Neuron (in vitro differentiated cells): ENCODE measurements at regions not wholly inside any gene's neighbourhood (a gene's known extent, or its start where the extent isn't known, plus 50 kb on each side); places are given as distances from the start of the nearest gene placed in this dataset.

Experiments
- H2AFZ ChIP-seq: one replicate; pipeline ENCODE4 v1.6.1; 2013; ENCODE audit warnings: low read depth, mild to moderate bottlenecking, inconsistent platforms, low read length, moderate library complexity
- H3K27me3 ChIP-seq: one replicate; pipeline ENCODE4 v1.6.1; 2013; ENCODE audit warnings: low read length; ENCODE audit not compliant: insufficient read depth
- H3K36me3 ChIP-seq: one replicate; pipeline ENCODE4 v1.6.1; 2013; ENCODE audit warnings: low read length; ENCODE audit not compliant: insufficient read depth
- H3K4me1 ChIP-seq: one replicate; pipeline ENCODE4 v1.6.1; 2013; ENCODE audit warnings: low read length; ENCODE audit not compliant: insufficient read depth
- H3K4me3 ChIP-seq: 2 replicates; pipeline ENCODE4 v1.5.1; 2013; ENCODE audit warnings: mild to moderate bottlenecking, low read length, moderate library complexity
- H3K9me3 ChIP-seq: one replicate; pipeline ENCODE4 v1.6.1; 2013; ENCODE audit warnings: low read length

DNA sequence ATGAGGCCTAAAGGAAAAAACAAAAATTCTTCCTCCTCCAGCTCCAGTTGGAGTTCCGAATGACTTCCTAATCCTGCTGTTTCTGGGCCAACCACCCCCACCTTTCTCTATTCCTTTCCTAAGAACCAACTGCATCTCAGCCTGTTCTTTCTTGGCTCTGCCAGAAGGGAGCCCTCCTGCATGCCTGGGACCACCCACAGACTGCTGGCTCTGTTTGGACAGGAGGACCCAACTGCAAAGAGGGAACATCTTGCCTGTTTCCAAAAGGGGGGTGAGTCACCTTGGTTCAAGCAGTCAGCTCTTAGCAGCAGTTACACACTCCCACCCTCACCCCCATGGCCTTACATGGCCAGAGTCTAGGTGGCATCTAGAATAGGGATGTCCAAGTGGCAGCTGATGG is 116.0 kb upstream of the PRICKLE2 start:
- no peaks in the 10 kb centered on the region for H3K9me3 ChIP-seq
- no peak overlapping the region for H3K4me3 ChIP-seq
- no peak overlapping the region for H2AFZ ChIP-seq
- no peaks in the 10 kb centered on the region for H3K36me3 ChIP-seq
- no peaks in the 10 kb centered on the region for H3K27me3 ChIP-seq
- H3K4me1 ChIP-seq, result peaks cover 38% of the 10 kb centered on the region

- H3K36me3 ChIP-seq, result no peaks in the 10 kb centered on the region
- H3K4me3 ChIP-seq, result no peak overlapping the region
- H3K27me3 ChIP-seq, result no peaks in the 10 kb centered on the region
- no peak overlapping the region for H2AFZ ChIP-seq
- no peaks in the 10 kb centered on the region for H3K9me3 ChIP-seq
- peaks cover 38% of the 10 kb centered on the region for H3K4me1 ChIP-seq
Measured at GRCh38 chr3:64340641-64341101, 115.4 kb upstream of the PRICKLE2 start.

DNA sequence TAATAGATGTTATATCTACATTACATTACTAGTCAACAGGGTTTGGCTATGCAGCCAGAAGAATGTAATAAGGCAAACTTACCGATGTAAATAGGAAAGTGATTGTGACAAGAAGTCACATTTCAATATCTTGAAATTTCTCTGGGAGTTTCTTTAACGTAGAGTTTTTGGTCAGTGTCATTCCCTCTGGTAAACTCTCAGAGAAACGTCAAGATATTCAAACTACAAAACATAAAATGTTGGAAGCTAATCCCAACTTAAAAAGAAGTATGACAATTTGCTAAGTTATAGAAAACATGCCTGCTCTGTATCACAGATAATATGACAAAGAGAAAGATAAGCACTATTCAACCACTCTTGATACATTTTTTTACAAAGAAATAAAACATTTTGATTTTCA is 111.2 kb upstream of the PRICKLE2 start:
- H3K9me3 ChIP-seq, result no peaks in the 10 kb centered on the region
- H3K36me3 ChIP-seq, result no peaks in the 10 kb centered on the region
- no peak overlapping the region for H3K4me3 ChIP-seq
- peaks cover 7% of the 10 kb centered on the region for H3K4me1 ChIP-seq
- H2AFZ ChIP-seq, result no peak overlapping the region
- H3K27me3 ChIP-seq, result no peaks in the 10 kb centered on the region

- H3K9me3 ChIP-seq, result no peaks in the 10 kb centered on the region
- H3K36me3 ChIP-seq, result no peaks in the 10 kb centered on the region
- H2AFZ ChIP-seq, result no peak overlapping the region
- H3K4me3 ChIP-seq, result no peak overlapping the region
- no peaks in the 10 kb centered on the region for H3K4me1 ChIP-seq
- no peaks in the 10 kb centered on the region for H3K27me3 ChIP-seq
Measured at GRCh38 chr3:64332459-64333350, 107.4 kb upstream of the PRICKLE2 start.

DNA sequence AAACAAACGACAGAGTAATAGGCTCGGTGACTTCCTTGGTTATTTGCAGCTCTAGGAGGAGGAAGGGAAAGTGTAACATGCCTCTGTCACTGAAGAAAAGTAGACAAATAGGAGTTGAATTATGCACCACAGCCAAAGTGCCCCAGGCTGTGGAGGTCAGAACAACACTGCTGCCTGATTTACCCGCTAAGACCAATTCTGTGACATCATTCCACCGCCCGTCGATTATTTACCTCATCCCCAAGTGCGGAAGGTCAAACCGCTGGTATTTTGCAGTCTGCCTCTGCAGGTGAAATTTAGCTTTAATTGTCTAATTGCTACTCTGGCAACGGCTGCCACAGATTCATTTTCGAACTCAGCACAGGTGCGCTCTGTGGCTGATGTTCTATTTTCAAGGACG is 106.3 kb upstream of the PRICKLE2 start:
- H3K36me3 ChIP-seq, result no peaks in the 10 kb centered on the region
- H3K27me3 ChIP-seq, result no peaks in the 10 kb centered on the region
- no peak overlapping the region for H2AFZ ChIP-seq
- no peak overlapping the region for H3K4me3 ChIP-seq
- no peaks in the 10 kb centered on the region for H3K4me1 ChIP-seq
- H3K9me3 ChIP-seq, result no peaks in the 10 kb centered on the region

GRCh38 chr3:64329037-64329436 is 103.8 kb upstream of the PRICKLE2 start:
- H2AFZ ChIP-seq, result no peak overlapping the region
- H3K36me3 ChIP-seq, result no peaks in the 10 kb centered on the region

GRCh38 chr3:64327100-64327804 is 102.0 kb upstream of the PRICKLE2 start:
- Histone ChIP-seq H3K4me1 (peaks cover under 1% of the 10 kb centered on the region), H3K4me3 (no peak overlapping the region), H3K9me3 (no peaks in the 10 kb centered on the region), H2AFZ (no peak overlapping the region), H3K27me3 (no peaks in the 10 kb centered on the region), H3K36me3 (no peaks in the 10 kb centered on the region)

More at GRCh38 chr3:64329037-64329436, 103.8 kb upstream of the PRICKLE2 start:
- Histone ChIP-seq H3K4me3 (no peak overlapping the region), H3K4me1 (no peaks in the 10 kb centered on the region), H3K27me3 (no peaks in the 10 kb centered on the region), H3K9me3 (no peaks in the 10 kb centered on the region)

- no peaks in the 10 kb centered on the region for H3K27me3 ChIP-seq
- H3K4me3 ChIP-seq, result no peak overlapping the region
- no peak overlapping the region for H2AFZ ChIP-seq
- H3K4me1 ChIP-seq, result peaks cover 12% of the 10 kb centered on the region
- H3K9me3 ChIP-seq, result no peaks in the 10 kb centered on the region
- no peaks in the 10 kb centered on the region for H3K36me3 ChIP-seq
Measured at GRCh38 chr3:64321747-64322146, 96.5 kb upstream of the PRICKLE2 start.

- H3K36me3 ChIP-seq, result no peaks in the 10 kb centered on the region
- no peaks in the 10 kb centered on the region for H3K27me3 ChIP-seq
- H2AFZ ChIP-seq, result no peak overlapping the region
- H3K4me1 ChIP-seq, result peaks cover 12% of the 10 kb centered on the region
- H3K4me3 ChIP-seq, result no peak overlapping the region
- H3K9me3 ChIP-seq, result no peaks in the 10 kb centered on the region
Measured at GRCh38 chr3:64319391-64319790, 94.1 kb upstream of the PRICKLE2 start.

GRCh38 chr3:64318668-64319271 is 93.5 kb upstream of the PRICKLE2 start:
- Histone ChIP-seq H3K4me1 (peaks cover 12% of the 10 kb centered on the region), H3K27me3 (no peaks in the 10 kb centered on the region), H3K36me3 (no peaks in the 10 kb centered on the region), H2AFZ (no peak overlapping the region), H3K4me3 (no peak overlapping the region), H3K9me3 (no peaks in the 10 kb centered on the region)

DNA sequence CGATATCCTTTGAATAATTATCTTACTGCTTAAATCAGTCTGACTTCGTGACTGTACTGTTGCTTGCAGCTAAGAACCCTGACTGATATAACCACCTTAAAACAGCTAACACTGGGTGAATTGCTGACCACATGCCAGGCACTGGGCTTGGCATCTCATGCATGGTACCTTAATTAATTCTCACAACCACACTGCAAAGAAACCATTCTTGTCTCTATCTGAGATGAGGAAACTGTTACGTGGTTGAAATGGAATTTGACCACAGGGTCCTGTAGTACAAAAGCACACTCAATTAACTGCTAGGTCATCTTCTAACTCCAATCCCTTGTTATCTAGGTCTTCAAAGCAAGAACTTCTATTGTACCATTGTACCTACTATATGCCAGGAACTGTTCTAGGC is 92.7 kb upstream of the PRICKLE2 start:
- no peak overlapping the region for H2AFZ ChIP-seq
- peaks cover 12% of the 10 kb centered on the region for H3K4me1 ChIP-seq
- no peaks in the 10 kb centered on the region for H3K36me3 ChIP-seq
- H3K4me3 ChIP-seq, result no peak overlapping the region
- H3K9me3 ChIP-seq, result no peaks in the 10 kb centered on the region
- H3K27me3 ChIP-seq, result no peaks in the 10 kb centered on the region

DNA sequence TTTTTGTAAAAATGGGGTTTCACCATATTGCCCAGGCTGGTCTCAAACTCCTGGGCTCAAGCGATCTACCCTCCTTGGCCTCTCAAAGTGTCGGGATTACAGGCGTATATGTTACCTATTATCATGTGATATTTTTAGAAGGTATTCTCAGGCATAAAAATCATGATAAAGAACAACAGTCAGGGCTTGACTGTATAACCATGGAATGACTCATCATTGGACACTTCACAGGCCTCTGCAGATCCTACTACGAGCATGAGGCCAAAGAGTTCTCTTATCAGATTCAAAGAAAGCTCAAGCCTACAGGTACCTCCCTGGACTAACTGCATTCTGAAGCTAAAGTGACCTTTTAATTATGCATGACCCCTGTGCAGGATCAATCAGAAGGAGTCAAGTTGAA is 91.7 kb upstream of the PRICKLE2 start:
- H3K36me3 ChIP-seq, result no peaks in the 10 kb centered on the region
- no peaks in the 10 kb centered on the region for H3K27me3 ChIP-seq
- no peaks in the 10 kb centered on the region for H3K9me3 ChIP-seq
- no peak overlapping the region for H2AFZ ChIP-seq
- peaks cover 11% of the 10 kb centered on the region for H3K4me1 ChIP-seq
- no peak overlapping the region for H3K4me3 ChIP-seq

DNA sequence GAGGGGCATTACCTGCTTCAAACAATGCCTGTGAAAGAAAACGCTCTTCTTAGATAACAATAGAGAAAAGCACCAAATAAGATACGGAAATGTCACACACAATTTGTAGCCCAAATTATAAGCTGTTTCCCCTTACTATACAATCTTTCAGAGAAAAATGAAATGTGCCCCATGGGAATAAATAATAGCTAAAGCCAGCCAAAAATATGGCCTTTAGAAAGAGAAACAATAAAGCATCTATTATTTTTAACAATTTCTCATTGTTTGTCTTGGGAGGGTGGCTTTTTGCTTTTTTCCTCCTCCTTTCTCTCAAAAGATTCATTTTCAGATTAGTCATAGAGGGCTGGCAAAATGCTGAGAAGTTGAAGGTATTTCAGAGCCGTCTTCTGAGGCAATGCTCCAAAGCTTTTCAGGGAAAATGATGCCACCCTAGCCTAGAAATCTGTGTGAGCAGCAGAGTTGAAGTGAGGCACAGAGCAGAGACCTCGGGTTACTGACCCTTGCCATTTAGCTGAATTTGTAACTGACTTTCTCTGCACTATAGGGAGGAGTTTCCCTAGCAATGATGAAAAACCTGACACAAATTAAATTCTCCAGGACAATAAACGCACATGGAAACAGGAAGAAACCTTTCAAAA is 86.3 kb upstream of the PRICKLE2 start:
- Histone ChIP-seq H3K27me3 (no peaks in the 10 kb centered on the region), H3K9me3 (no peaks in the 10 kb centered on the region), H2AFZ (no peak overlapping the region), H3K36me3 (no peaks in the 10 kb centered on the region), H3K4me1 (peaks cover 11% of the 10 kb centered on the region), H3K4me3 (no peak overlapping the region)
